ENCODE measurements at regions not wholly inside any gene's neighbourhood (a gene's known extent, or its start where the extent isn't known, plus 50 kb on each side); places are given as distances from the start of the nearest gene placed in this dataset.

DNA sequence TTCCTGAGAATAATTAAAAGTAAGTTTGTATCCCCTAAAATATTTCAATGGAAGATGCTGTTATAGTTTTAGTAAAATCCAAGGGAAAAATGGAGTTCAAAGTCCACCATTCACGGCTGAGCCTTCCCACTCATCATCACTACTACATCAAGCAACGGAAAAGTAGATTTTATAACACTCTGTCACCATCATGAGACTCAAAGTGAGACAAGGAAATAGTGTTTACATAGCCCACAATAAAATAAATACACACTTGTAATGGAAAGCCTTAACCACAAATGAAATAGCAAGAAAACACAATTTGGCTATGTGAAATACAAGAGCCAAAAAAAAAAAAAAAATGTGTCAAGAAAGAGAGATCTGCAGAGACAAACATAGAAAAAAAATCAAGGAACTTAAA, 569.9 kb upstream of the REG3G start (continued):
- no peak for TF ChIP-seq ZNF121 (CRISPR knock-in tag; IDR thresholded peaks at IDR 0.05)
- no peak for TF ChIP-seq ZNF423 (CRISPR knock-in tag; IDR thresholded peaks at IDR 0.05)
- TF ChIP-seq ETV6 (CRISPR knock-in tag; IDR thresholded peaks at IDR 0.05) = no peak
- no peak for TF ChIP-seq ELF4 (CRISPR knock-in tag; IDR thresholded peaks at IDR 0.05; ENCODE audit: low read depth)
- TF ChIP-seq TCF7 (CRISPR knock-in tag; IDR thresholded peaks at IDR 0.05; ENCODE audit: low read depth) = no peak
- TF ChIP-seq RORB (CRISPR knock-in tag; IDR thresholded peaks at IDR 0.05) = no peak

GRCh38 chr2:78457269-78457668, 568.2 kb upstream of the REG3G start:
- TF ChIP-seq, protein P1, sequence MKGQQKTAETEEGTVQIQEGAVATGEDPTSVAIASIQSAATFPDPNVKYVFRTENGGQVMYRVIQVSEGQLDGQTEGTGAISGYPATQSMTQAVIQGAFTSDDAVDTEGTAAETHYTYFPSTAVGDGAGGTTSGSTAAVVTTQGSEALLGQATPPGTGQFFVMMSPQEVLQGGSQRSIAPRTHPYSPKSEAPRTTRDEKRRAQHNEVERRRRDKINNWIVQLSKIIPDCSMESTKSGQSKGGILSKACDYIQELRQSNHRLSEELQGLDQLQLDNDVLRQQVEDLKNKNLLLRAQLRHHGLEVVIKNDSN (CRISPR knock-in tag; IDR thresholded peaks at IDR 0.05) = no peak
- no peak overlapping the region for H3K4me3 Mint-ChIP-seq
- ATAC-seq = no peak
- CTCF ChIA-PET = no interaction called here
- POLR2A ChIA-PET = no interaction called here
- H3K27me3 Mint-ChIP-seq (ENCODE audit: low read depth) = no peaks in the 10 kb centered on the region
- DNase-seq (ENCODE audit: low spot score) = no peak
- H3K36me3 Mint-ChIP-seq = no peaks in the 10 kb centered on the region
- peaks cover 4% of the 10 kb centered on the region for H3K9me3 Mint-ChIP-seq
- H3K27ac Mint-ChIP-seq = no peak overlapping the region
- H3K4me1 Mint-ChIP-seq = 0 out of 2 replicates have a peak, but pooled peaks cover 2% of the 10 kb centered on the region

- POLR2A ChIA-PET = interaction anchor here (0.6 kb wide), 2 partner anchors 15 to 890 kb away, joined by 6 to 8 read pairs; no protein-coding TSS in a partner anchor
- Mint-ChIP-seq H3K36me3 (no peaks in the 10 kb centered on the region), H3K27me3 (ENCODE audit: low read depth) (no peaks in the 10 kb centered on the region), H3K9me3 (peaks cover 4% of the 10 kb centered on the region), H3K4me3 (no peak overlapping the region), H3K4me1 (peaks cover 20% of the 10 kb centered on the region), H3K27ac (no peak overlapping the region)
- TF ChIP-seq MLX (CRISPR knock-in tag; IDR thresholded peaks at IDR 0.05) (no peak), JUN (CRISPR knock-in tag; IDR thresholded peaks at IDR 0.05) (no peak), EMX1 (CRISPR knock-in tag; IDR thresholded peaks at IDR 0.05) (no peak), ELF4 (CRISPR knock-in tag; IDR thresholded peaks at IDR 0.05; ENCODE audit: low read depth) (no peak), ATF1 (CRISPR knock-in tag; IDR thresholded peaks at IDR 0.05) (no peak), E2F5 (CRISPR knock-in tag; IDR thresholded peaks at IDR 0.05) (no peak)
- CTCF ChIA-PET = interaction anchor here (0.6 to 1.2 kb wide), 6 partner anchors 25 to 1583 kb away, joined by 3 to 8 read pairs (median 4); no protein-coding TSS in a partner anchor
- ATAC-seq = no peak
- no peak for DNase-seq (ENCODE audit: low spot score)
These were observed 559.8 kb upstream of the REG3G start for GRCh38 chr2:78465707-78466106.

DNA sequence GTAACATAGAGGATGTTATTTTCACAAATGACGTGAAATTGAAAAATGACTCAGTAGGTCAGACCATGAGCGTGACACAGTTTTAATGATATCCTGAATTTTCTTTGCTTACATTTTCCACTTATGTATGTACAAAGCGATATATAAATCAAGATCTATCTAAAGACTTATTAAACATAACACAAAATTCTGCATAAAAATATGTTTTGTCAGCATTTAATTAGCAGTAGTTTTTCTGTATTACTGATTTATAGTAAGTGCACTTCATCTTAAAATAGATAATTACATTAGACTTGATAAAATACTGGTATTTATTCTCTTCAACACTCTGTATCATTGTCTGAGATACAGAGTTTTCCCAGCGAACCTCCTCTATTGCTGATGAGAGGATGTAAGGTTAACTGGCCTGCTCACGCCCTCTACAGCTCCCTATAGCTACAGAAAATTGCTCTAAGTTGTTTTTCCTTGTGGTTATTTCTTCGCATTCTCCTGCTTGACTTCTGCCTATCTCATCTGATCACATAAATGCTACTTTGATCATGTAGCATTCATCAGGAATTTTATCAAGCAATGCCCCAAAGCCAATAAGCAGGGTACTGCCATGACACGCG, 548.8 kb upstream of the REG3G start:
- no peaks in the 10 kb centered on the region for H3K27me3 Mint-ChIP-seq (ENCODE audit: low read depth)
- ATAC-seq (peak; percentile 55; the same call in 1 of the 2 replicates), DNase-seq (ENCODE audit: low spot score) (no peak)
- no peaks in the 10 kb centered on the region for H3K4me1 Mint-ChIP-seq
- H3K4me3 Mint-ChIP-seq = no peak overlapping the region
- peaks cover 9% of the 10 kb centered on the region for H3K9me3 Mint-ChIP-seq
- no peaks in the 10 kb centered on the region for H3K36me3 Mint-ChIP-seq
- ChIA-PET POLR2A (no interaction called here), CTCF (no interaction called here)
- no peak overlapping the region for H3K27ac Mint-ChIP-seq
- TF ChIP-seq ZNF219 (CRISPR knock-in tag; IDR thresholded peaks at IDR 0.05; ENCODE audit: borderline replicate concordance) (no peak), NFYB (CRISPR knock-in tag; conservative IDR thresholded peaks at IDR 0.05; ENCODE audit: low read depth) (no peak), ZNF423 (CRISPR knock-in tag; IDR thresholded peaks at IDR 0.05) (no peak)
- TF ChIP-seq, protein P2, sequence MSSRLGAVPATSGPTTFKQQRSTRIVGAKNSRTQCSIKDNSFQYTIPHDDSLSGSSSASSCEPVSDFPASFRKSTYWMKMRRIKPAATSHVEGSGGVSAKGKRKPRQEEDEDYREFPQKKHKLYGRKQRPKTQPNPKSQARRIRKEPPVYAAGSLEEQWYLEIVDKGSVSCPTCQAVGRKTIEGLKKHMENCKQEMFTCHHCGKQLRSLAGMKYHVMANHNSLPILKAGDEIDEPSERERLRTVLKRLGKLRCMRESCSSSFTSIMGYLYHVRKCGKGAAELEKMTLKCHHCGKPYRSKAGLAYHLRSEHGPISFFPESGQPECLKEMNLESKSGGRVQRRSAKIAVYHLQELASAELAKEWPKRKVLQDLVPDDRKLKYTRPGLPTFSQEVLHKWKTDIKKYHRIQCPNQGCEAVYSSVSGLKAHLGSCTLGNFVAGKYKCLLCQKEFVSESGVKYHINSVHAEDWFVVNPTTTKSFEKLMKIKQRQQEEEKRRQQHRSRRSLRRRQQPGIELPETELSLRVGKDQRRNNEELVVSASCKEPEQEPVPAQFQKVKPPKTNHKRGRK (CRISPR knock-in tag; IDR thresholded peaks at IDR 0.05; ENCODE audit: borderline replicate concordance) = no peak
